Panc1 (cell line): ENCODE measurements at regions not wholly inside any gene's neighbourhood (a gene's known extent, or its start where the extent isn't known, plus 50 kb on each side); places are given as distances from the start of the nearest gene placed in this dataset.

Source experiments
- ATAC-seq: fragments of 200-7000 bp; cut with Tn5 transposase; 2 replicates; pipeline ENCODE4 v1.9.1; 2020; ENCODE audit warnings: mild to moderate bottlenecking, moderate library complexity
- BruUV-seq: library from RNA; stranded (reverse); fragments of 400-500 nt; replicated peaks from 2 replicates; lab custom pipeline; 2021; lab: Mats Ljungman, UMichigan
- CTCF ChIA-PET: fragments of 300-600 bp; sonication (Branson Sonifier 250); formaldehyde crosslinking; loops from one replicate; lab custom pipeline; 2022; ENCODE audit warnings: antibody characterized with exemption; lab: Charles Lee
- POLR2A ChIA-PET: fragments of 300-600 bp; sonication (Branson Sonifier 250); formaldehyde crosslinking; loops from one replicate; lab custom pipeline; 2022; ENCODE audit warnings: antibody characterized with exemption; lab: Charles Lee
- DNase-seq: peaks from one replicate; pipeline ENCODE4 v3.0.0-alpha.2; 2010; ENCODE audit warnings: low read depth, low spot score
- H3K27ac ChIP-seq: 2 replicates; pipeline ENCODE4 v1.5.1; 2011; ENCODE audit warnings: mild to moderate bottlenecking, low read length, inconsistent platforms
- H3K27me3 ChIP-seq: fragments of 200-500 bp; sonication (Bioruptor generic); 2 replicates; pipeline ENCODE4 v1.6.0; 2014; ENCODE audit warnings: low read length, inconsistent platforms; ENCODE audit not compliant: control insufficient read depth, insufficient read depth
- H3K36me3 ChIP-seq: fragments of 200-500 bp; sonication (Bioruptor generic); 2 replicates; pipeline ENCODE4 v1.5.1; 2014; ENCODE audit warnings: inconsistent platforms, mild to moderate bottlenecking, low read length, moderate library complexity; ENCODE audit not compliant: control insufficient read depth, insufficient read depth
- H3K4me1 ChIP-seq: 2 replicates; pipeline ENCODE4 v1.5.1; 2011; ENCODE audit warnings: inconsistent platforms, mild to moderate bottlenecking, low read length, moderate library complexity; ENCODE audit not compliant: control insufficient read depth, insufficient read depth
- H3K4me3 ChIP-seq, 2 experiments: 2 replicates each; pipeline ENCODE4 v1.5.1; 2011 to 2012; ENCODE audit warnings: low read depth in 2 of 2, low read length in 2 of 2, mild to moderate bottlenecking in 2 of 2, inconsistent platforms in 1 of 2, moderate library complexity in 1 of 2
- H3K9me3 ChIP-seq: fragments of 200-500 bp; sonication (Bioruptor generic); 2 replicates; pipeline ENCODE4 v1.5.1; 2014; ENCODE audit warnings: low read depth, mild to moderate bottlenecking, inconsistent platforms, low read length, moderate library complexity; ENCODE audit not compliant: control insufficient read depth, insufficient read depth
- POLR2AphosphoS5 ChIP-seq: IDR thresholded peaks from 2 replicates; pipeline ENCODE4 v1.6.1; 2012; ENCODE audit warnings: mild to moderate bottlenecking, low read depth, low read length, moderate library complexity
- REST ChIP-seq, 2 experiments: IDR thresholded peaks; 2 replicates each; pipeline ENCODE4 v1.6.1; 2011 to 2012; ENCODE audit warnings: low read depth in 2 of 2, control low read depth in 1 of 2, low read length in 1 of 2, mild to moderate bottlenecking in 1 of 2, moderate library complexity in 1 of 2; ENCODE audit not compliant: insufficient read depth in 1 of 2
- SIN3A ChIP-seq: IDR thresholded peaks from 2 replicates; pipeline ENCODE4 v1.6.1; 2012; ENCODE audit warnings: low read depth, mild to moderate bottlenecking, low read length, moderate library complexity, borderline replicate concordance; ENCODE audit not compliant: insufficient read depth
- TCF7L2 ChIP-seq: IDR thresholded peaks from 2 replicates; pipeline ENCODE4 v1.6.1; 2011; ENCODE audit warnings: mild to moderate bottlenecking, low read depth, low read length, inconsistent platforms
- in situ Hi-C: cut with HindIII; loops from 2 replicates; pipeline ENCODE4 v1.10.0; 2016; ENCODE audit warnings: low sequenced_read_pairs, low pct_unique_long_range_greater_than_20kb
- intact Hi-C: fragments of 100-400 bp; cut with micrococcal nuclease; formaldehyde crosslinking; loops from one replicate; pipeline ENCODE4 v1.10.0; 2022; ENCODE audit not compliant: unreplicated experiment
- TF ChIP-seq, protein P1 (sequence below): fragments of 450-650 bp; IDR thresholded peaks from 2 replicates; pipeline ENCODE4 v1.5.1; 2017; ENCODE audit warnings: mild to moderate bottlenecking

- no peaks in the 10 kb centered on the region for H3K9me3 ChIP-seq
- DNase-seq, result no peak
- POLR2A ChIA-PET, result no interaction called here
- TF ChIP-seq REST (IDR thresholded peaks at IDR 0.05; ENCODE audit: insufficient read depth in 1 of 2, low read depth in 2 of 2, low read length in 1 of 2) (no peak), POLR2AphosphoS5 (no peak), TCF7L2 (no peak), SIN3A (no peak)
- TF ChIP-seq, protein P1, sequence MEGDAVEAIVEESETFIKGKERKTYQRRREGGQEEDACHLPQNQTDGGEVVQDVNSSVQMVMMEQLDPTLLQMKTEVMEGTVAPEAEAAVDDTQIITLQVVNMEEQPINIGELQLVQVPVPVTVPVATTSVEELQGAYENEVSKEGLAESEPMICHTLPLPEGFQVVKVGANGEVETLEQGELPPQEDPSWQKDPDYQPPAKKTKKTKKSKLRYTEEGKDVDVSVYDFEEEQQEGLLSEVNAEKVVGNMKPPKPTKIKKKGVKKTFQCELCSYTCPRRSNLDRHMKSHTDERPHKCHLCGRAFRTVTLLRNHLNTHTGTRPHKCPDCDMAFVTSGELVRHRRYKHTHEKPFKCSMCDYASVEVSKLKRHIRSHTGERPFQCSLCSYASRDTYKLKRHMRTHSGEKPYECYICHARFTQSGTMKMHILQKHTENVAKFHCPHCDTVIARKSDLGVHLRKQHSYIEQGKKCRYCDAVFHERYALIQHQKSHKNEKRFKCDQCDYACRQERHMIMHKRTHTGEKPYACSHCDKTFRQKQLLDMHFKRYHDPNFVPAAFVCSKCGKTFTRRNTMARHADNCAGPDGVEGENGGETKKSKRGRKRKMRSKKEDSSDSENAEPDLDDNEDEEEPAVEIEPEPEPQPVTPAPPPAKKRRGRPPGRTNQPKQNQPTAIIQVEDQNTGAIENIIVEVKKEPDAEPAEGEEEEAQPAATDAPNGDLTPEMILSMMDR, result no peak
- no peak for ATAC-seq
- no peaks in the 10 kb centered on the region for H3K4me1 ChIP-seq
- CTCF ChIA-PET, result no interaction called here
- in situ Hi-C loops (no loop called here), intact Hi-C loops (no loop called here)
- no peaks in the 10 kb centered on the region for H3K36me3 ChIP-seq
- peaks cover 4% of the 10 kb centered on the region; the same call in 1 of the 2 replicates for H3K27me3 ChIP-seq
- no peak overlapping the region for H3K27ac ChIP-seq
- BruUV-seq, result no TSS peak
- no peak overlapping the region for H3K4me3 ChIP-seq
Measured at GRCh38 chr20:51079488-51079887, 56.6 kb upstream of the KCNG1 start.

GRCh38 chr20:51077686-51078060 is 54.8 kb upstream of the KCNG1 start:
- Histone ChIP-seq H3K9me3 (no peaks in the 10 kb centered on the region), H3K4me1 (no peaks in the 10 kb centered on the region), H3K27ac (no peak overlapping the region), H3K4me3 (no peak overlapping the region), H3K36me3 (no peaks in the 10 kb centered on the region), H3K27me3 (0 out of 2 replicates have a peak, but pooled peaks cover 3% of the 10 kb centered on the region)
- intact Hi-C loops, result no loop called here
- in situ Hi-C loops, result no loop called here
- BruUV-seq, result no TSS peak
- no peak for ATAC-seq
- TF ChIP-seq SIN3A, result no peak
- TF ChIP-seq REST (IDR thresholded peaks at IDR 0.05; ENCODE audit: insufficient read depth in 1 of 2, low read depth in 2 of 2, low read length in 1 of 2), result no peak
- TF ChIP-seq, protein P1, result no peak
- no peak for TF ChIP-seq TCF7L2
- no peak for TF ChIP-seq POLR2AphosphoS5
- CTCF ChIA-PET, result no interaction called here
- no peak for DNase-seq
- POLR2A ChIA-PET, result no interaction called here
